Prostate gland (tissue), 2 donors: ENCODE measurements at regions not wholly inside any gene's neighbourhood (a gene's known extent, or its start where the extent isn't known, plus 50 kb on each side); places are given as distances from the start of the nearest gene placed in this dataset.

ENCODE experiments used
- DNase-seq: peaks from one replicate; pipeline ENCODE4 v3.0.0-alpha.2; 2019; ENCODE audit warnings: low spot score
- H3K27ac ChIP-seq, 2 donors: fragments of 200-600 bp; sonication (generic); 2 replicates each; pipeline ENCODE4 v1.5.1; 2017 to 2019
- H3K27me3 ChIP-seq: fragments of 200-600 bp; sonication (generic); replicated peaks from 2 replicates; pipeline ENCODE4 v1.5.1; 2019; ENCODE audit not compliant: insufficient read depth
- H3K36me3 ChIP-seq, 2 donors: fragments of 200-600 bp; sonication (generic); 1 replicate in 1 of 2; 2 replicates in 1 of 2; pipeline versions ENCODE4 v1.5.1 to v1.8.1; 2017 to 2019
- H3K4me1 ChIP-seq: fragments of 200-600 bp; sonication (generic); replicated peaks from 2 replicates; pipeline ENCODE4 v1.5.1; 2019
- H3K4me3 ChIP-seq, 2 donors: fragments of 200-600 bp; sonication (generic); 2 replicates each; pipeline ENCODE4 v1.5.1; 2017 to 2019
- H3K9me3 ChIP-seq: fragments of 200-600 bp; sonication (generic); 2 replicates; pipeline ENCODE4 v1.5.1; 2017
- CTCF ChIP-seq, 4 experiments: fragments of 200-600 bp in 2 of 4; fragments of 450-650 bp in 2 of 4; sonication (generic) in 2 of 4; IDR thresholded peaks; 1 replicate in 3 of 4; 2 replicates in 1 of 4; pipeline ENCODE4 v1.5.1; 2016 to 2019; ENCODE audit warnings: antibody characterized with exemption in 4 of 4, mild to moderate bottlenecking in 2 of 4, moderate library complexity in 2 of 4
- POLR2A ChIP-seq: fragments of 450-650 bp; IDR thresholded peaks from one replicate; pipeline ENCODE4 v1.6.1; 2016; ENCODE audit warnings: antibody characterized with exemption, mild to moderate bottlenecking
- POLR2AphosphoS5 ChIP-seq: sonication (generic); formaldehyde crosslinking; IDR thresholded peaks from one replicate; pipeline ENCODE4 v1.6.1; 2017; ENCODE audit warnings: antibody characterized with exemption
- WGBS: methylation state at CpG from one replicate; pipeline ENCODE4 v1.1.5; 2018; 5-methylcytosine and 5-hydroxymethylcytosine counted together
- intact Hi-C: fragments of 100-400 bp; cut with DNase I; formaldehyde crosslinking; loops from one replicate; pipeline ENCODE4 v1.14.2; 2022

GRCh38 chr1:165117482-165117881 is 239.0 kb downstream of the LMX1A start:
- intact Hi-C loops = no loop called here
- DNase-seq = no peak
- H3K4me3 ChIP-seq = no peak overlapping the region
- H3K4me1 ChIP-seq = no peaks in the 10 kb centered on the region
- 12% methylated on average over 31 of the region's 33 CpGs for WGBS
- H3K9me3 ChIP-seq = no peaks in the 10 kb centered on the region
- H3K27me3 ChIP-seq = peaks cover 2% of the 10 kb centered on the region
- H3K27ac ChIP-seq = no peak overlapping the region
- no peaks in the 10 kb centered on the region for H3K36me3 ChIP-seq
- TF ChIP-seq CTCF (IDR thresholded peaks at IDR 0.05) (no peak), POLR2AphosphoS5 (no peak), POLR2A (no peak)

GRCh38 chr1:165116732-165117131 is 239.8 kb downstream of the LMX1A start:
- Histone ChIP-seq H3K36me3 (no peaks in the 10 kb centered on the region), H3K27me3 (peaks cover 2% of the 10 kb centered on the region), H3K27ac (no peak overlapping the region), H3K9me3 (no peaks in the 10 kb centered on the region), H3K4me3 (no peak overlapping the region), H3K4me1 (no peaks in the 10 kb centered on the region)
- intact Hi-C loops = no loop called here
- 84% methylated on average over 6 of the region's 6 CpGs for WGBS
- TF ChIP-seq CTCF (IDR thresholded peaks at IDR 0.05) = no peak
- no peak for TF ChIP-seq POLR2A
- no peak for TF ChIP-seq POLR2AphosphoS5
- DNase-seq = no peak

- intact Hi-C loops = no loop called here
- Histone ChIP-seq H3K4me3 (no peak overlapping the region), H3K4me1 (no peaks in the 10 kb centered on the region), H3K36me3 (no peaks in the 10 kb centered on the region), H3K27me3 (peaks cover 2% of the 10 kb centered on the region), H3K27ac (no peak overlapping the region), H3K9me3 (no peaks in the 10 kb centered on the region)
- TF ChIP-seq POLR2AphosphoS5 (no peak), POLR2A (no peak), CTCF (IDR thresholded peaks at IDR 0.05) (no peak)
- DNase-seq = no peak
- whole genome bisulfite sequencing = 81% methylated on average over 1 of the region's 1 CpG
Observed at GRCh38 chr1:165116171-165116570, 240.3 kb downstream of the LMX1A start.

DNA sequence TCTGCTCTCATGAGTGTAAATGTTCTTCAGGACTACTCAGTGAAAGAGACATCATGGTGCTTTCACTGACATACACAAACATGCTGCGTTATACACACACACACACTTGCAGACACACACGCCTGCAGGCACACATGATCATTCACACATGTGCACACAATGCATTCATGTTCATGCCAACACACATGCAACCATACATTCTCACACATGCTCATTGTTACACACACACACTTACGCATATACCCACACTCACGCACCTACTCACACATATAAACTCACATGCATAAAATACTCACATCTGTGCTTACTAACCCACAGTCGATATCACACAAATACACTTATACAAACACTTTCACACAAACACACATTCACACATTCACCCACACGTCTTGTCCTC is 241.6 kb downstream of the LMX1A start:
- no peaks in the 10 kb centered on the region for H3K36me3 ChIP-seq
- no peaks in the 10 kb centered on the region for H3K4me1 ChIP-seq
- no peak overlapping the region for H3K27ac ChIP-seq
- WGBS = 85% methylated on average over 6 of the region's 6 CpGs
- peaks cover 2% of the 10 kb centered on the region for H3K27me3 ChIP-seq
- H3K9me3 ChIP-seq = no peaks in the 10 kb centered on the region
- intact Hi-C loops = no loop called here
- no peak overlapping the region for H3K4me3 ChIP-seq
- no peak for TF ChIP-seq POLR2A
- no peak for TF ChIP-seq POLR2AphosphoS5
- TF ChIP-seq CTCF (IDR thresholded peaks at IDR 0.05) = no peak
- no peak for DNase-seq

GRCh38 chr1:165114022-165114888 is 242.3 kb downstream of the LMX1A start:
- Histone ChIP-seq H3K4me3 (no peak overlapping the region), H3K4me1 (no peaks in the 10 kb centered on the region), H3K36me3 (no peaks in the 10 kb centered on the region), H3K9me3 (no peaks in the 10 kb centered on the region), H3K27me3 (peaks cover 2% of the 10 kb centered on the region), H3K27ac (no peak overlapping the region)
- WGBS = 21% methylated on average over 14 of the region's 14 CpGs
- intact Hi-C loops = no loop called here
- peak; percentile 26 for DNase-seq
- TF ChIP-seq POLR2A (no peak), CTCF (IDR thresholded peaks at IDR 0.05) (peak; percentile 28 to 63 (median 60))
